A673 (cell line): ENCODE measurements at regions not wholly inside any gene's neighbourhood (a gene's known extent, or its start where the extent isn't known, plus 50 kb on each side); places are given as distances from the start of the nearest gene placed in this dataset.

Experiments
- EZH2 ChIP-seq: fragments of 200-600 bp; sonication (generic); IDR thresholded peaks from 2 replicates; pipeline ENCODE4 v1.6.1; 2017; ENCODE audit warnings: borderline replicate concordance, low read depth, mild to moderate bottlenecking, mixed read lengths, antibody characterized with exemption, low read length; ENCODE audit not compliant: poor library complexity, severe bottlenecking
- TF ChIP-seq, protein P1 (sequence below): fragments of 300-800, 200-600 bp; sonication (generic); conservative IDR thresholded peaks from 2 replicates; pipeline ENCODE4 v1.5.1; 2017; ENCODE audit warnings: low read depth, mild to moderate bottlenecking, antibody characterized with exemption, low read length, moderate library complexity, mixed read lengths

- TF ChIP-seq, protein P1, sequence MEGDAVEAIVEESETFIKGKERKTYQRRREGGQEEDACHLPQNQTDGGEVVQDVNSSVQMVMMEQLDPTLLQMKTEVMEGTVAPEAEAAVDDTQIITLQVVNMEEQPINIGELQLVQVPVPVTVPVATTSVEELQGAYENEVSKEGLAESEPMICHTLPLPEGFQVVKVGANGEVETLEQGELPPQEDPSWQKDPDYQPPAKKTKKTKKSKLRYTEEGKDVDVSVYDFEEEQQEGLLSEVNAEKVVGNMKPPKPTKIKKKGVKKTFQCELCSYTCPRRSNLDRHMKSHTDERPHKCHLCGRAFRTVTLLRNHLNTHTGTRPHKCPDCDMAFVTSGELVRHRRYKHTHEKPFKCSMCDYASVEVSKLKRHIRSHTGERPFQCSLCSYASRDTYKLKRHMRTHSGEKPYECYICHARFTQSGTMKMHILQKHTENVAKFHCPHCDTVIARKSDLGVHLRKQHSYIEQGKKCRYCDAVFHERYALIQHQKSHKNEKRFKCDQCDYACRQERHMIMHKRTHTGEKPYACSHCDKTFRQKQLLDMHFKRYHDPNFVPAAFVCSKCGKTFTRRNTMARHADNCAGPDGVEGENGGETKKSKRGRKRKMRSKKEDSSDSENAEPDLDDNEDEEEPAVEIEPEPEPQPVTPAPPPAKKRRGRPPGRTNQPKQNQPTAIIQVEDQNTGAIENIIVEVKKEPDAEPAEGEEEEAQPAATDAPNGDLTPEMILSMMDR = no peak
- no peak for TF ChIP-seq EZH2
Observed at GRCh38 chr18:47745227-47745626, 185.2 kb downstream of the SMAD2 start.
